ENCODE measurements at regions not wholly inside any gene's neighbourhood (a gene's known extent, or its start where the extent isn't known, plus 50 kb on each side); places are given as distances from the start of the nearest gene placed in this dataset.

GRCh38 chr5:67530609-67531255, 334.1 kb upstream of the CD180 start:
- no peak for DNase-seq (ENCODE audit: low spot score)

- DNase-seq (ENCODE audit: low spot score): no peak
Measured at GRCh38 chr5:67528953-67529352, 332.4 kb upstream of the CD180 start.

- no peak for DNase-seq (ENCODE audit: low spot score)
Measured at GRCh38 chr5:67526793-67527192, 330.2 kb upstream of the CD180 start.

GRCh38 chr5:67520161-67520908, 323.7 kb upstream of the CD180 start:
- no peak for DNase-seq (ENCODE audit: low spot score)

GRCh38 chr5:67518227-67518626, 321.6 kb upstream of the CD180 start:
- DNase-seq (ENCODE audit: low spot score): no peak

- no peak for DNase-seq (ENCODE audit: low spot score)
Measured at GRCh38 chr5:67516948-67517565, 320.5 kb upstream of the CD180 start.

GRCh38 chr5:67515762-67516161, 319.2 kb upstream of the CD180 start:
- DNase-seq (ENCODE audit: low spot score): no peak

GRCh38 chr5:67515020-67515689, 318.6 kb upstream of the CD180 start:
- DNase-seq (ENCODE audit: low spot score): no peak

GRCh38 chr5:67512758-67513157, 316.2 kb upstream of the CD180 start:
- DNase-seq (ENCODE audit: low spot score): no peak

- DNase-seq (ENCODE audit: low spot score): no peak
Measured at GRCh38 chr5:67511911-67512310, 315.3 kb upstream of the CD180 start.

GRCh38 chr5:67510204-67510603, 313.6 kb upstream of the CD180 start:
- no peak for DNase-seq (ENCODE audit: low spot score)

- no peak for DNase-seq (ENCODE audit: low spot score)
Measured at GRCh38 chr5:67509402-67510186, 313.0 kb upstream of the CD180 start.

GRCh38 chr5:67506241-67506640, 309.6 kb upstream of the CD180 start:
- no peak for DNase-seq (ENCODE audit: low spot score)

- DNase-seq (ENCODE audit: low spot score): no peak
Measured at GRCh38 chr5:67502951-67503350, 306.4 kb upstream of the CD180 start.

GRCh38 chr5:67496051-67496450, 299.5 kb upstream of the CD180 start:
- DNase-seq (ENCODE audit: low spot score): no peak

GRCh38 chr5:67495072-67495471, 298.5 kb upstream of the CD180 start:
- DNase-seq (ENCODE audit: low spot score): no peak

GRCh38 chr5:67494186-67494855, 297.7 kb upstream of the CD180 start:
- DNase-seq (ENCODE audit: low spot score): peak; percentile 67

- no peak for DNase-seq (ENCODE audit: low spot score)
Measured at GRCh38 chr5:67493676-67494075, 297.1 kb upstream of the CD180 start.

GRCh38 chr5:67490543-67491321, 294.1 kb upstream of the CD180 start:
- no peak for DNase-seq (ENCODE audit: low spot score)

- DNase-seq (ENCODE audit: low spot score): no peak
Measured at GRCh38 chr5:67488885-67489284, 292.3 kb upstream of the CD180 start.
